Esophagus (tissue), 2 donors: ENCODE measurements at regions not wholly inside any gene's neighbourhood (a gene's known extent, or its start where the extent isn't known, plus 50 kb on each side); places are given as distances from the start of the nearest gene placed in this dataset.

ENCODE experiments used
- H3K27ac ChIP-seq, 2 donors: one replicate each; pipeline ENCODE4 v1.5.1; 2013; ENCODE audit warnings: low read depth in 2 of 2, mild to moderate bottlenecking in 2 of 2, inconsistent platforms in 1 of 2, low read length in 1 of 2, moderate library complexity in 1 of 2
- H3K27me3 ChIP-seq, 2 donors: one replicate each; pipeline ENCODE4 v1.6.1; 2013; ENCODE audit warnings: low read length in 2 of 2, control low read depth in 1 of 2, mild to moderate bottlenecking in 1 of 2; ENCODE audit not compliant: insufficient read depth in 2 of 2, control insufficient read depth in 1 of 2
- H3K36me3 ChIP-seq, 2 donors: one replicate each; pipeline ENCODE4 v1.6.1; 2013; ENCODE audit warnings: low read length in 1 of 2; ENCODE audit not compliant: control insufficient read depth in 2 of 2, insufficient read depth in 2 of 2
- H3K4me1 ChIP-seq, 2 donors: one replicate each; pipeline ENCODE4 v1.6.1; 2013; ENCODE audit warnings: low read length in 1 of 2; ENCODE audit not compliant: control insufficient read depth in 2 of 2, insufficient read depth in 2 of 2
- H3K4me3 ChIP-seq, 2 donors: one replicate each; pipeline ENCODE4 v1.5.1; 2013; ENCODE audit warnings: low read length in 2 of 2, mild to moderate bottlenecking in 2 of 2, low read depth in 1 of 2, moderate library complexity in 1 of 2
- H3K9me3 ChIP-seq, 2 donors: one replicate each; pipeline ENCODE4 v1.6.1; 2013; ENCODE audit warnings: mild to moderate bottlenecking in 2 of 2, low read depth in 1 of 2, low read length in 1 of 2, moderate library complexity in 1 of 2; ENCODE audit not compliant: control insufficient read depth in 2 of 2, insufficient read depth in 1 of 2
- WGBS, 2 donors: extraction: QIAGEN DNeasy Blood & Tissue Kit; methylation state at CpG; one replicate each; pipeline ENCODE4 v1.1.7; 2013; 5-methylcytosine and 5-hydroxymethylcytosine counted together
- donor health status: healthy with polysubstance abuse.
- donor health status: Bipolar disorder and iron deficiency.

- Histone ChIP-seq H3K36me3 (no peaks in the 10 kb centered on the region), H3K4me1 (no peaks in the 10 kb centered on the region), H3K27me3 (no peaks in the 10 kb centered on the region), H3K27ac (no peak overlapping the region), H3K4me3 (no peak overlapping the region), H3K9me3 (no peaks in the 10 kb centered on the region)
These were observed 521.8 kb downstream of the LMO7 start for GRCh38 chr13:76157926-76158325.

- no peak overlapping the region for H3K27ac ChIP-seq
- no peaks in the 10 kb centered on the region for H3K36me3 ChIP-seq
- no peaks in the 10 kb centered on the region for H3K9me3 ChIP-seq
- H3K4me1 ChIP-seq, result no peaks in the 10 kb centered on the region
- no peak overlapping the region for H3K4me3 ChIP-seq
- no peaks in the 10 kb centered on the region for H3K27me3 ChIP-seq
These were observed 517.1 kb downstream of the LMO7 start for GRCh38 chr13:76153239-76153638.

GRCh38 chr13:76148926-76149325 lies 512.8 kb downstream of the LMO7 start:
- 54 to 55% methylated on average over 3 of the region's 3 CpGs for WGBS, 2 donors
- no peaks in the 10 kb centered on the region for H3K27me3 ChIP-seq
- no peak overlapping the region for H3K4me3 ChIP-seq
- no peaks in the 10 kb centered on the region for H3K4me1 ChIP-seq
- no peaks in the 10 kb centered on the region for H3K36me3 ChIP-seq
- no peaks in the 10 kb centered on the region for H3K9me3 ChIP-seq
- H3K27ac ChIP-seq, result no peak overlapping the region

- Histone ChIP-seq H3K27me3 (no peaks in the 10 kb centered on the region), H3K4me3 (no peak overlapping the region), H3K9me3 (no peaks in the 10 kb centered on the region), H3K4me1 (no peaks in the 10 kb centered on the region), H3K27ac (no peak overlapping the region), H3K36me3 (no peaks in the 10 kb centered on the region)
These were observed 512.2 kb downstream of the LMO7 start for GRCh38 chr13:76148374-76148773.

- Histone ChIP-seq H3K4me3 (no peak overlapping the region), H3K27ac (no peak overlapping the region), H3K36me3 (no peaks in the 10 kb centered on the region), H3K4me1 (no peaks in the 10 kb centered on the region), H3K9me3 (no peaks in the 10 kb centered on the region), H3K27me3 (no peaks in the 10 kb centered on the region)
- 55 to 78% methylated on average over 1 of the region's 1 CpG for WGBS, 2 donors
These were observed 496.4 kb downstream of the LMO7 start for GRCh38 chr13:76132532-76132931.

- Histone ChIP-seq H3K4me3 (no peak overlapping the region), H3K27ac (no peak overlapping the region), H3K27me3 (no peaks in the 10 kb centered on the region), H3K4me1 (no peaks in the 10 kb centered on the region), H3K36me3 (no peaks in the 10 kb centered on the region), H3K9me3 (no peaks in the 10 kb centered on the region)
- 64 to 71% methylated on average over 7 of the region's 7 CpGs for WGBS, 2 donors
These were observed 495.4 kb downstream of the LMO7 start for GRCh38 chr13:76131551-76131950.

- Histone ChIP-seq H3K4me3 (no peak overlapping the region), H3K9me3 (peaks cover 0 to 3% of the 10 kb centered on the region in 2 donors), H3K36me3 (no peaks in the 10 kb centered on the region), H3K27ac (no peak overlapping the region), H3K27me3 (no peaks in the 10 kb centered on the region), H3K4me1 (no peaks in the 10 kb centered on the region)
- WGBS, 2 donors, result 62% methylated on average over 6 of the region's 6 CpGs
These were observed 493.3 kb downstream of the LMO7 start for GRCh38 chr13:76129305-76130000.

- Histone ChIP-seq H3K27me3 (no peaks in the 10 kb centered on the region), H3K9me3 (peaks cover 0 to 6% of the 10 kb centered on the region in 2 donors), H3K27ac (no peak overlapping the region), H3K4me3 (no peak overlapping the region), H3K4me1 (no peaks in the 10 kb centered on the region), H3K36me3 (no peaks in the 10 kb centered on the region)
These were observed 491.8 kb downstream of the LMO7 start for GRCh38 chr13:76127922-76128321.

- Histone ChIP-seq H3K4me3 (no peak overlapping the region), H3K9me3 (peaks cover 0 to 6% of the 10 kb centered on the region in 2 donors), H3K36me3 (no peaks in the 10 kb centered on the region), H3K27ac (no peak overlapping the region), H3K4me1 (no peaks in the 10 kb centered on the region), H3K27me3 (no peaks in the 10 kb centered on the region)
These were observed 487.4 kb downstream of the LMO7 start for GRCh38 chr13:76123548-76123947.

GRCh38 chr13:76116751-76117360 lies 480.7 kb downstream of the LMO7 start:
- Histone ChIP-seq H3K9me3 (no peaks in the 10 kb centered on the region), H3K4me1 (no peaks in the 10 kb centered on the region), H3K4me3 (no peak overlapping the region), H3K27ac (no peak overlapping the region), H3K36me3 (no peaks in the 10 kb centered on the region), H3K27me3 (no peaks in the 10 kb centered on the region)
- 54 to 55% methylated on average over 2 of the region's 2 CpGs for WGBS, 2 donors
